GM13977 (cell line): ENCODE measurements at regions not wholly inside any gene's neighbourhood (a gene's known extent, or its start where the extent isn't known, plus 50 kb on each side); places are given as distances from the start of the nearest gene placed in this dataset.

Source experiments
- DNase-seq: peaks from one replicate; pipeline ENCODE4 v3.0.0; 2012; ENCODE audit warnings: low spot score
- in situ Hi-C: fragments of 300-500 bp; cut with MboI; formaldehyde crosslinking; loops from one replicate; pipeline ENCODE4 v1.12.0; 2022; ENCODE audit warnings: low sequenced_read_pairs, low pct_unique_long_range_greater_than_20kb, mixed read lengths, inconsistent platforms; ENCODE audit not compliant: unreplicated experiment
- TF ChIP-seq, protein P1 (sequence below): IDR thresholded peaks from 2 replicates; pipeline ENCODE4 v1.5.1; 2012; ENCODE audit warnings: mild to moderate bottlenecking, control low read depth; ENCODE audit not compliant: insufficient read depth; ENCODE audit errors: extremely low read depth, missing control alignments

DNA sequence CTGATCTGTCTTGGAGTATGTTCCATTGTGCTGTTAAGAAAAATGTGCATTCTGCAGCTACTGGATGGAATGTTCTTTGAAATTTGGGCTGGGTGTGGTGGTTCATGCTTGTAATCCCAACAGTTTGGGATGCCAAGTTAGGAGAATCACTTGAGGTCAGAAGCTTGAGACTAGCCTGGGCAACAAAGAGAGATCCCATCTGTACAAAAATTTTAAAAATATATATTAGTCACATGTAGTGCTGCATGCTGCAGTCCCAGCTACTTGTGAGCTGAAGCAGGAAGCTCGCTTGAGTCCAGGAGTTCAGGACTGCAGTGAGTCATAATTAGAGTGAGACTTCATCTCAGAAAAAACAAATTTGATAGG is 62.8 kb upstream of the PLSCR4 start:
- in situ Hi-C loops = no loop called here
- TF ChIP-seq, protein P1, sequence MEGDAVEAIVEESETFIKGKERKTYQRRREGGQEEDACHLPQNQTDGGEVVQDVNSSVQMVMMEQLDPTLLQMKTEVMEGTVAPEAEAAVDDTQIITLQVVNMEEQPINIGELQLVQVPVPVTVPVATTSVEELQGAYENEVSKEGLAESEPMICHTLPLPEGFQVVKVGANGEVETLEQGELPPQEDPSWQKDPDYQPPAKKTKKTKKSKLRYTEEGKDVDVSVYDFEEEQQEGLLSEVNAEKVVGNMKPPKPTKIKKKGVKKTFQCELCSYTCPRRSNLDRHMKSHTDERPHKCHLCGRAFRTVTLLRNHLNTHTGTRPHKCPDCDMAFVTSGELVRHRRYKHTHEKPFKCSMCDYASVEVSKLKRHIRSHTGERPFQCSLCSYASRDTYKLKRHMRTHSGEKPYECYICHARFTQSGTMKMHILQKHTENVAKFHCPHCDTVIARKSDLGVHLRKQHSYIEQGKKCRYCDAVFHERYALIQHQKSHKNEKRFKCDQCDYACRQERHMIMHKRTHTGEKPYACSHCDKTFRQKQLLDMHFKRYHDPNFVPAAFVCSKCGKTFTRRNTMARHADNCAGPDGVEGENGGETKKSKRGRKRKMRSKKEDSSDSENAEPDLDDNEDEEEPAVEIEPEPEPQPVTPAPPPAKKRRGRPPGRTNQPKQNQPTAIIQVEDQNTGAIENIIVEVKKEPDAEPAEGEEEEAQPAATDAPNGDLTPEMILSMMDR = no peak
- DNase-seq = no peak

DNA sequence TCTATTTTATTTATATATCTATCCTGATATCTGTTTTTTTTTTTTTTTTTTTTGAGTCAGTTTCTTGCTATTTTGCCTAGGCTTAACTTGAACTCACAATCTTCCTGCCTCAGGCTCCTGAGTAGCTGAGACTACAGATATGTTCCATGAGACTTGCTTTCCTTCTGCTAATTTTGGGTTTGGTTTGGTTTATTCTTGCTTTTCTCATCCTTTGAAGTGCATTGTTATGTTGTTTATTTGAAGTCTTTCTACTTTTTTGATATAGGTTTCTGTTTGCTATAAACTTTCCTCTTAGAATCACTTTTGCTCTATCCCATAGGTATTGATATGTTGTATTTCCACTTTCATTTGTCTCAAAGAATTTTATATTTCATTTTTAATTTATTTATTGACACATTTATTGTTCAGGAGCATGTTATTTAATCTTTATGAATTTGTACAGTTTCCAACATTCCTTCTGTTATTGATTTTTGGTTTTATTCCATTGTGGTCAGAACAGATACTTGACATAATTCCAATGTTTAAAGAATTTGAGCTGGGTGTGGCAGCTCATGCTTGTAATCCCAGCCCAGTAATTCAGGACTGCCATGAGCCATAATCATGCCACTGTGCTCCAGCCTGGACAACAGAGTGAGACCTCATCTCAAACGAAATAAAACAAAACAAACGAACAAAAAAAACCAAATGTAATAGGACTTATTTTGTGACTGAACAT is 62.3 kb upstream of the PLSCR4 start:
- in situ Hi-C loops = no loop called here
- TF ChIP-seq, protein P1 = no peak
- DNase-seq = no peak

DNA sequence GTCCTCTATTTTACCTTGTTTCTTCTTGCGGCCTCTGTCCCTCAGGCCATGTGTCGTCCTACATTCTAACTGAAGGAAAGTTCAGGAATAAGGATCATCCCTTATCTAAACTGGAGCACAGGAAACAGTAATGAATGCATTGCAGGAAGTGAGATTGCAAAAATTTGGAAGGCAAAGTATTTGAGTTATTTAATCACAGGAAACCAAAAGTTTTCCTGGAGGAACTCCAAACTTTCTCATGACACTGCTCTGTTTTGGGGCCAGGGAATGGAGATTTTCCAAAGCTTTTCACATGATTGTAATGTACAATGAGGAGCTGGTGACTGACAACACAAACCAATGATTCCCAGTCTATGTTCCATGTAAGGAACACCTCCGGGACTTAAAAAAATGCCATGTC is 57.8 kb upstream of the PLSCR4 start:
- no peak for DNase-seq
- in situ Hi-C loops = no loop called here
- TF ChIP-seq, protein P1 = no peak

DNA sequence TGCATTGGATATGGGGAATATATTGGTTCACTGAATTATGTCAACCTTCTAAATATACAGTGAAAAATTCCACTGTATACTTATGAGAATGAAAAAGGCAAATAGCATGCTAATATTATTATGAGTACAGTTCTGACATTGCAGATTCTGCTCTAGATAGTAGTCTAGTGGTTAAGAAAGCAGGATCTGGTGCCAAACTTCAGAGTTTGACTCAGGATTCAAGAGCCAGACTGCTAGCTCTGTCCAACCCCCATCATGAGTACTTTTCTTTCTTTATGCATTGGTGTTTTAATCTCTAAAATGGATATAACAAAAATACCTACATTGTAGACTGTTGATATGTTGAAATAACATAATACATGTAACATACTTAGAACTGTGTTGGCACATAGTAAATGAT is 57.3 kb upstream of the PLSCR4 start:
- in situ Hi-C loops = no loop called here
- TF ChIP-seq, protein P1 = no peak
- no peak for DNase-seq

DNA sequence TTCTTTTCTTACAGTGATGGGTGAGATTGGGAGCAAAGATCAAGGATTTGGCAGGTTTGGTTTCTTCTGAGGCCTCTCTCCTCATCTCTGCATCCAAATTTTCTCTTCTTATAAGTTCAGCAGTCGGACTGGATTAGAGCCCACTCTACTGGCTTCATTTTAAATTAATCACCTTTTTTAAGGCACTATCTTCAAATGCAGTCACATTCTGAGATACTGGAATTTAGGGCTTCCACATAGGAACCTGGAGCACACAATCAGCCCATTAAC is 56.5 kb upstream of the PLSCR4 start:
- no peak for DNase-seq
- in situ Hi-C loops = no loop called here
- TF ChIP-seq, protein P1 = no peak

DNA sequence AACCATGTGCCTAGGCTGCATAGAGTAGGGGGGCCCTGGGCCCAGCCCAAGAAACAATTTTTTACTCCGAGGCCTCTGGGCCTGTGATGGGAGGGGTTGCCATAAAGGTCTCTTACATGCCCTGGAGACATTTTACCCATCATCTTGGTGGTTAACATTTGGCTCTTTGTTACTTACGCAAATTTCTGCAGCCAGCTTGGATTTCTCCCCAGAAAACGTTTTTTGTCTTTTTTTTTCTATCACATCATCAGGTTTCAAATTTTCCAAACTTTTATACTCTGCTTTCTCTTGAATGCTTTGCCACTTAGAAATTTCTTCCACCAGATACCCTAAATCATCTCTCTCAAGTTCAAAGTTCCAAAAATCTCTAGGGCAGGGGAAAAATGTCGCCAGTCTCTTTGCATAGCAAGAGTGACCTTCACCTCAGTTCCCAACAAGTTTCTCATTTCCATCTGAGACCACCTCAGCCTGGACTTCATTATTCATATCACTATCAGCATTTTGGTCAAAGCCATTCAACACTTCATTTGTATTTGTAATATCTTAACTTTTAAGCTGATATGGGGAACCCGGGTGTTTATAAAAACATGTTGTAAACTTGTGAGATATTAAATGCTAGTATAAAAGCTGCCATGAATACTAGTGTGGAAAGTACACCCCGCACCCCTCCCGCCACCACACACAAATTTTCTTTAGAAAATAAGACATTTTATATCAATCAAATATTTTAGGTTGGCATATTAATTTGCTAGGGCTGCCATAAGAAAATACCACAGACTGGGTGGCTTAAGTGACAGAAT is 56.0 kb upstream of the PLSCR4 start:
- in situ Hi-C loops = no loop called here
- TF ChIP-seq, protein P1 = no peak
- DNase-seq = no peak
